Fibroblast of skin of back (primary cell): ENCODE measurements at regions not wholly inside any gene's neighbourhood (a gene's known extent, or its start where the extent isn't known, plus 50 kb on each side); places are given as distances from the start of the nearest gene placed in this dataset.
"Not testable (repeated sequence)": the region's sequence is repeated elsewhere in the genome, so short reads cannot be mapped to it uniquely, and the experiment has no call there.

Experiments used
- DNase-seq: peaks from one replicate; pipeline ENCODE4 v3.0.0-alpha.2; 2013

- no peak for DNase-seq
Measured at GRCh38 chr14:65153101-65153500, 50.8 kb upstream of the MAX start.

- peak; percentile 72 for DNase-seq
Measured at GRCh38 chr14:65156568-65157366, 54.5 kb upstream of the MAX start.

- DNase-seq, result no peak
Measured at GRCh38 chr14:65159281-65160062, 57.2 kb upstream of the MAX start.

GRCh38 chr14:65160091-65160490 is 57.8 kb upstream of the MAX start:
- DNase-seq, result no peak

GRCh38 chr14:65162031-65162430 is 59.7 kb upstream of the MAX start:
- no peak for DNase-seq

- DNase-seq, result peak; percentile 50
Measured at GRCh38 chr14:65164068-65164824, 61.9 kb upstream of the MAX start.

- no peak for DNase-seq
Measured at GRCh38 chr14:65164825-65165135, 62.5 kb upstream of the MAX start.

GRCh38 chr14:65167072-65167645 is 64.8 kb upstream of the MAX start:
- no peak for DNase-seq

GRCh38 chr14:65168840-65169239 is 66.5 kb upstream of the MAX start:
- DNase-seq, result no peak

- peak; percentile 58 for DNase-seq
Measured at GRCh38 chr14:65169351-65169750, 67.0 kb upstream of the MAX start.

GRCh38 chr14:65170318-65170717 is 68.0 kb upstream of the MAX start:
- DNase-seq, result no peak

- DNase-seq, result peak; percentile 81
Measured at GRCh38 chr14:65170768-65171507, 68.6 kb upstream of the MAX start.

- no peak for DNase-seq
Measured at GRCh38 chr14:65173973-65174693, 71.8 kb upstream of the MAX start.

- no peak for DNase-seq
Measured at GRCh38 chr14:65174783-65175182, 72.5 kb upstream of the MAX start.

GRCh38 chr14:65177551-65177950 is 75.2 kb upstream of the MAX start:
- DNase-seq, result no peak

- not testable (repeated sequence) for DNase-seq
Measured at GRCh38 chr14:65179231-65179630, 76.9 kb upstream of the MAX start.

- peak; percentile 78 for DNase-seq
Measured at GRCh38 chr14:65179918-65180724, 77.8 kb upstream of the MAX start.

GRCh38 chr14:65180725-65181025 is 78.4 kb upstream of the MAX start:
- no peak for DNase-seq

GRCh38 chr14:65184032-65184764 is 81.9 kb upstream of the MAX start:
- DNase-seq, result peak; percentile 27

- no peak for DNase-seq
Measured at GRCh38 chr14:65185829-65186228, 83.5 kb upstream of the MAX start.
